ENCODE measurements at regions not wholly inside any gene's neighbourhood (a gene's known extent, or its start where the extent isn't known, plus 50 kb on each side); places are given as distances from the start of the nearest gene placed in this dataset.

DNA sequence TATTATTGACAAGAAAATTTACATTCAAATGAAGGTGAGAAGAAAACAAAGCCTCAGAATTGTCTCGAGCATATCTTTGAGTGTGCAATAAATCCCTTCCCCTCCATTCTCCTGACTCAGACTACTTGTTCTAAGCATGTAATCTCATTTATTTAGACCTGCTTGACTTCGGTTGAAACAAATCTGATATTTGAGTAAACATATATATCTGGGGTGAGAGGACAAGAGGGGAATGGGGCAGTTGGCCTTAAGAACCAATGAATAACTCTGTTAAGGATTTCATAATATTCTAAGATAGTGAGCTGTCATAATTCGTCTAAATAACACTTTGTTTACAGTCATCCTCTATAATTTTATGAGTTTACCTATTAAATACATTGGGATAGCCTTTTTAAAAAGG lies 142.7 kb downstream of the SIPA1L2 start:
- TF ChIP-seq, protein P1, sequence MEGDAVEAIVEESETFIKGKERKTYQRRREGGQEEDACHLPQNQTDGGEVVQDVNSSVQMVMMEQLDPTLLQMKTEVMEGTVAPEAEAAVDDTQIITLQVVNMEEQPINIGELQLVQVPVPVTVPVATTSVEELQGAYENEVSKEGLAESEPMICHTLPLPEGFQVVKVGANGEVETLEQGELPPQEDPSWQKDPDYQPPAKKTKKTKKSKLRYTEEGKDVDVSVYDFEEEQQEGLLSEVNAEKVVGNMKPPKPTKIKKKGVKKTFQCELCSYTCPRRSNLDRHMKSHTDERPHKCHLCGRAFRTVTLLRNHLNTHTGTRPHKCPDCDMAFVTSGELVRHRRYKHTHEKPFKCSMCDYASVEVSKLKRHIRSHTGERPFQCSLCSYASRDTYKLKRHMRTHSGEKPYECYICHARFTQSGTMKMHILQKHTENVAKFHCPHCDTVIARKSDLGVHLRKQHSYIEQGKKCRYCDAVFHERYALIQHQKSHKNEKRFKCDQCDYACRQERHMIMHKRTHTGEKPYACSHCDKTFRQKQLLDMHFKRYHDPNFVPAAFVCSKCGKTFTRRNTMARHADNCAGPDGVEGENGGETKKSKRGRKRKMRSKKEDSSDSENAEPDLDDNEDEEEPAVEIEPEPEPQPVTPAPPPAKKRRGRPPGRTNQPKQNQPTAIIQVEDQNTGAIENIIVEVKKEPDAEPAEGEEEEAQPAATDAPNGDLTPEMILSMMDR (IDR thresholded peaks at IDR 0.05) = no peak
- TF ChIP-seq ZFX (IDR thresholded peaks at IDR 0.05; ENCODE audit: borderline replicate concordance) = no peak

All from 22Rv1 (cell line).